ENCODE measurements at regions not wholly inside any gene's neighbourhood (a gene's known extent, or its start where the extent isn't known, plus 50 kb on each side); places are given as distances from the start of the nearest gene placed in this dataset.

GRCh38 chr11:97614606-97615005 is 1224.8 kb downstream of the JRKL start:
- Histone ChIP-seq H3K4me2 (ENCODE audit: insufficient read depth, low read length) (no peak overlapping the region), H3K9me3 (ENCODE audit: low read depth, low read length) (no peaks in the 10 kb centered on the region), H4K20me1 (ENCODE audit: insufficient read depth, low read length) (no peaks in the 10 kb centered on the region), H3K36me3 (ENCODE audit: insufficient read depth, low read length) (no peaks in the 10 kb centered on the region), H2AFZ (ENCODE audit: low read length) (no peak overlapping the region), H3K27ac (ENCODE audit: low read depth, low read length) (no peak overlapping the region), H3K27me3 (ENCODE audit: insufficient read depth, low read length) (no peaks in the 10 kb centered on the region), H3K4me1 (ENCODE audit: insufficient read depth, low read length) (no peaks in the 10 kb centered on the region), H3K4me3 (ENCODE audit: insufficient read depth, low read length) (no peak overlapping the region), H3K79me2 (ENCODE audit: insufficient read depth, low read length) (no peaks in the 10 kb centered on the region)
- DNase-seq (ENCODE audit: insufficient read length, low spot score, missing footprints): no peak
- TF ChIP-seq, protein P1, sequence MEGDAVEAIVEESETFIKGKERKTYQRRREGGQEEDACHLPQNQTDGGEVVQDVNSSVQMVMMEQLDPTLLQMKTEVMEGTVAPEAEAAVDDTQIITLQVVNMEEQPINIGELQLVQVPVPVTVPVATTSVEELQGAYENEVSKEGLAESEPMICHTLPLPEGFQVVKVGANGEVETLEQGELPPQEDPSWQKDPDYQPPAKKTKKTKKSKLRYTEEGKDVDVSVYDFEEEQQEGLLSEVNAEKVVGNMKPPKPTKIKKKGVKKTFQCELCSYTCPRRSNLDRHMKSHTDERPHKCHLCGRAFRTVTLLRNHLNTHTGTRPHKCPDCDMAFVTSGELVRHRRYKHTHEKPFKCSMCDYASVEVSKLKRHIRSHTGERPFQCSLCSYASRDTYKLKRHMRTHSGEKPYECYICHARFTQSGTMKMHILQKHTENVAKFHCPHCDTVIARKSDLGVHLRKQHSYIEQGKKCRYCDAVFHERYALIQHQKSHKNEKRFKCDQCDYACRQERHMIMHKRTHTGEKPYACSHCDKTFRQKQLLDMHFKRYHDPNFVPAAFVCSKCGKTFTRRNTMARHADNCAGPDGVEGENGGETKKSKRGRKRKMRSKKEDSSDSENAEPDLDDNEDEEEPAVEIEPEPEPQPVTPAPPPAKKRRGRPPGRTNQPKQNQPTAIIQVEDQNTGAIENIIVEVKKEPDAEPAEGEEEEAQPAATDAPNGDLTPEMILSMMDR (IDR thresholded peaks at IDR 0.05; ENCODE audit: extremely low read depth, low read depth, low read length): no peak

- DNase-seq (ENCODE audit: insufficient read length, low spot score, missing footprints): no peak
- TF ChIP-seq, protein P1 (IDR thresholded peaks at IDR 0.05; ENCODE audit: extremely low read depth, low read depth, low read length): no peak
- Histone ChIP-seq H3K4me2 (ENCODE audit: insufficient read depth, low read length) (no peak overlapping the region), H4K20me1 (ENCODE audit: insufficient read depth, low read length) (no peaks in the 10 kb centered on the region), H3K36me3 (ENCODE audit: insufficient read depth, low read length) (no peaks in the 10 kb centered on the region), H3K79me2 (ENCODE audit: insufficient read depth, low read length) (no peaks in the 10 kb centered on the region), H2AFZ (ENCODE audit: low read length) (no peak overlapping the region), H3K4me3 (ENCODE audit: insufficient read depth, low read length) (no peak overlapping the region), H3K27ac (ENCODE audit: low read depth, low read length) (no peak overlapping the region), H3K27me3 (ENCODE audit: insufficient read depth, low read length) (no peaks in the 10 kb centered on the region), H3K4me1 (ENCODE audit: insufficient read depth, low read length) (no peaks in the 10 kb centered on the region), H3K9me3 (ENCODE audit: low read depth, low read length) (no peaks in the 10 kb centered on the region)
Measured at GRCh38 chr11:97615546-97615945, 1225.7 kb downstream of the JRKL start.

DNA sequence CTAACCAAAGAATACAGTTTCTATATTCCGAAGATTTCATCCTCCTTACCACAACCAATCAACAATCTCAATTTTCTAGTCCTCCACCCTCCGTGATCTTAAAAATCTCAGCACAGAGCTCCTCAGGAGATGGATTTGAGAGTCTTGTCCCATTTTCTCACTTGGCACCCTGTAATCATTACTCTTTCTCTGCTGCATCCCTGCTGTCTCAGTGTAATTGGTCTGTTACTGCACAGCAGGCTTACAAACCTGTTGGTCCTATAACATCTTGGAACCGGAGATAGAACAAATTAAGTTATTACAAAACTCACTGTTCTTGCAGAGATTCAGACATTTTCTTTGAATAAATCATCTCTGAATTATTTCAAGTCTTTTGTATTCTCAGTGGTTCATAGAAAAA is 1227.2 kb downstream of the JRKL start:
- Histone ChIP-seq H3K4me3 (ENCODE audit: insufficient read depth, low read length) (no peak overlapping the region), H3K27me3 (ENCODE audit: insufficient read depth, low read length) (no peaks in the 10 kb centered on the region), H3K27ac (ENCODE audit: low read depth, low read length) (no peak overlapping the region), H4K20me1 (ENCODE audit: insufficient read depth, low read length) (no peaks in the 10 kb centered on the region), H2AFZ (ENCODE audit: low read length) (no peak overlapping the region), H3K36me3 (ENCODE audit: insufficient read depth, low read length) (no peaks in the 10 kb centered on the region), H3K4me2 (ENCODE audit: insufficient read depth, low read length) (no peak overlapping the region), H3K79me2 (ENCODE audit: insufficient read depth, low read length) (no peaks in the 10 kb centered on the region), H3K9me3 (ENCODE audit: low read depth, low read length) (no peaks in the 10 kb centered on the region), H3K4me1 (ENCODE audit: insufficient read depth, low read length) (no peaks in the 10 kb centered on the region)
- TF ChIP-seq, protein P1 (IDR thresholded peaks at IDR 0.05; ENCODE audit: extremely low read depth, low read depth, low read length): no peak
- DNase-seq (ENCODE audit: insufficient read length, low spot score, missing footprints): no peak

DNA sequence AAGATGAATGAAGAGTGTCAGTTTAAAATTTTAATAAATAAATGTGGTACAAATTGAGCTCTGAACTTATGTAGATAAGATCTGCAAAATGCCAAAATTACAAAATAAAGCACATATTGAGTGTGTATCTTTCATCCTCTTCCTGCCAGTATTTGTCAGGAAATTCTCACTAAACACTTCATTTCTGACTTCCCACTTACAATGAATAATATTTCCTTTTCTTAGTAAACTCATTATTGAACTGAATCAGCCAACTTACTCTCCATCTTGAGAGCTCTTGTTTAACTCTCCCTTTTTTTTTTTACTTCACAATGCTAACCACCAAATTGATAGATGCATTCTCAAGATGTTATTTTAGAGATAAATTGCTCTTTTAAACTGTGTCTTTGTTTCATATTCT is 1230.2 kb downstream of the JRKL start:
- Histone ChIP-seq H3K4me2 (ENCODE audit: insufficient read depth, low read length) (no peak overlapping the region), H3K27ac (ENCODE audit: low read depth, low read length) (no peak overlapping the region), H3K36me3 (ENCODE audit: insufficient read depth, low read length) (no peaks in the 10 kb centered on the region), H3K4me1 (ENCODE audit: insufficient read depth, low read length) (no peaks in the 10 kb centered on the region), H3K4me3 (ENCODE audit: insufficient read depth, low read length) (no peak overlapping the region), H4K20me1 (ENCODE audit: insufficient read depth, low read length) (no peaks in the 10 kb centered on the region), H2AFZ (ENCODE audit: low read length) (no peak overlapping the region), H3K79me2 (ENCODE audit: insufficient read depth, low read length) (no peaks in the 10 kb centered on the region), H3K9me3 (ENCODE audit: low read depth, low read length) (no peaks in the 10 kb centered on the region), H3K27me3 (ENCODE audit: insufficient read depth, low read length) (no peaks in the 10 kb centered on the region)
- TF ChIP-seq, protein P1 (IDR thresholded peaks at IDR 0.05; ENCODE audit: extremely low read depth, low read depth, low read length): no peak
- DNase-seq (ENCODE audit: insufficient read length, low spot score, missing footprints): no peak

All from osteoblast (primary cell).